AG20443 (cell line): ENCODE measurements at regions not wholly inside any gene's neighbourhood (a gene's known extent, or its start where the extent isn't known, plus 50 kb on each side); places are given as distances from the start of the nearest gene placed in this dataset.
A peak's percentile ranks its signal among the peaks of the same experiment; 100 is the strongest.

Experiments used
- DNase-seq: peaks from one replicate; pipeline ENCODE4 v3.0.0; 2012; ENCODE audit warnings: low spot score, mixed read lengths

- no peak for DNase-seq
Observed at GRCh38 chr3:34011171-34012101, 213.0 kb downstream of the PDCD6IP start.

- peak; percentile 91 for DNase-seq
Observed at GRCh38 chr3:34012102-34012461, 213.7 kb downstream of the PDCD6IP start.

DNA sequence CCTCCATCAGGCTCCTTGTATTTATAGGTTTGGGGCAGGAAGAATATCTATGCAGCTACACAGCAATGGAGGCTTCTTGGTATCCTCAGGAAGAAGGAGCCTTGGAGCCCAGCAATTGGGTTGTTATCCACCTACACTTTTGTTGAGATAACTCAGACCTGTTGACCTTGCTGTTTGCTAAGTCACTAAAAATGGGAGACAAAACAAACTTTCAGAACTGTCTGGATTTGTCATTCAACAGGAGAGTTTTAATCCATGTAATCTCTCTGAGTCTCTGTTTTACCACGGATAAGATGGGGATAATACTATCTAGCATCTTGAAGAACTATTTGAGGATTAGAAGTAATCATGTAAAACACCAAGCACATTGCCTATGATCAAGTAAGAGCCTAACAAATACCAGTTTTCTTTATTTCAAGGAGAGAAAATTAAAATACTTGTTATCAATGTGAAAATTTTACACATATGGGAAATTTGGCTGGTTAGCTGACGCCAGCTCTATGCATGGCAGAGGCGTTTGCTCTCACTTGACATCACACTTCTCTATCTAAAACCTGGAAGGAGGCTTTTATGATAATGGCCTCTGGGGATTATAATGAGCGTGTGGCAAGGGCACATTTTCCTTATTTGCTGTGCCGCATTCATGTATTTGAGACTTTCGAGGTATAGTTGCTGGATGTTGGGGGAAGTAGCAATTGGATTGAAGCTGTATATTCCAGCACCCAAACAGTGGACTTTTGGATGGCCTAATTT is 215.6 kb downstream of the PDCD6IP start:
- DNase-seq, result no peak

GRCh38 chr3:34015204-34016142 is 217.0 kb downstream of the PDCD6IP start:
- DNase-seq, result no peak

DNA sequence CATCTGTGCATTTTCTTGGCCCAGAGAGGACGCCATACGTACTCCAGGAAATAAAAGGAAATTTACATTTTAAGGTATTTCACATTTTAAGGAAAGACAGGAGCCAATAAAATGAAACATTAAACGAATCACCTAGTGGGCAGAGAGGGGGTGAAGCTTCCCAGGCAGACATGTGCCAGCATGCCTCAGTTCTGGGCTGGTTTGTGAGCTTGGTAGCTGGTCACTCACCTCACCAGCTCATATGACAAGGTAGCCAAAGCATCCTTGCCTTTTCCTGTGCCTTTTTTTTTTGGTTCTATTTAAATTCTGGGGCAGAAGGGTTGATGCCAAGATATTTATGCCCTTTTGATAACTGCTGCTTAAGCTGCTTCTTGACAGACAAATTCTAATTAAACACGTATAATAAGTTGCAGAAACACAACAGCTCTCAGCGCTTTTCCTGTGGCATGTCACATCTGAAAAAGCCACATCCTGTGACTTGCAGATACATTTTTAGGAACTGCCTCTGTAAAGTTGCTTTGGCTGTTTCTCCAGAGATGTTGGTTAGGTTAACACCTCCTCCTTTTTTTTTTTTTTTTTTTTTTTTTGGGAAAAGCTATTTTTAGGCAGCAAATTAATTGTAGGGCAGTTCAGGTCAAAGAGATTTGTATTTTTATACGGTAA is 218.6 kb downstream of the PDCD6IP start:
- DNase-seq, result no peak

DNA sequence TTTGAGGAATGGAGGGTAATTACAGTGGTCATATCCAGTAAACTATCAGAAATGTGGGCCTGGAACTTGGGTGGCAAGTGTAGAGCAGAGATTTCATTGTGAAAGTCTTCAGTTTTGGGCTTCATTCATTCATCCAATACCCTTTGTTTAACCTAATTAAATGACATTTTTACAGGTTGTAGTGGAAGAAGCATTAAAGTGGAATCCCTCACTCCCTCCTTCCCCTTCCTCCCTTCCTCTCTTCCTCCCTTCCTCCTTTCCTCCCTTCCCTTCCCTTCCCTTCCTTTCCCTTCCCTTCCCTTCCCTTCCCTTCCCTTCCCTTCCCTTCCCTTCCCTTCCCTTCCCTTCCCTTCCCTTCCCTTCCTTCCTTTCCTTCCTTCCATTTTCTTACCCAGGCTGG is 219.3 kb downstream of the PDCD6IP start:
- no peak for DNase-seq

DNA sequence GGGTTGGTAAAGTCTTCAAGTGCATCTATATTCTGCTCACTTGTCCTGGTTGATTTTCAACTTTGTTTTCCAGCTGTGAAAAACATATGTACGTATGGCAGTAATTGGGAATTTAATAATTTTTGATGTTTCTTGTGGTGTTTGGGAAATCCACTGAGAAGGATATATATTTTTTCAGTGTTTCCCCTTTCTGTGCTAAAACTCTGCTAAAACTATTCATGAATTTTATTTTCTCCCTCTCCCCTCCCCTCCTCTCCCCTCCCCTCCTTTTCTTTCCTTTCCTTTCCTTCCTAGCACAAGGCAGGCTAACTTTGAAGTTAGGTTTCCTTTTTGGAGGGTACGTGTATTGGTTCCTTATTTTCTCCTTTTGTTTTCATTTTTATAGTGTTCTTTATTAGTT is 220.7 kb downstream of the PDCD6IP start:
- DNase-seq, result no peak

- no peak for DNase-seq
Observed at GRCh38 chr3:34020170-34020569, 221.7 kb downstream of the PDCD6IP start.

DNA sequence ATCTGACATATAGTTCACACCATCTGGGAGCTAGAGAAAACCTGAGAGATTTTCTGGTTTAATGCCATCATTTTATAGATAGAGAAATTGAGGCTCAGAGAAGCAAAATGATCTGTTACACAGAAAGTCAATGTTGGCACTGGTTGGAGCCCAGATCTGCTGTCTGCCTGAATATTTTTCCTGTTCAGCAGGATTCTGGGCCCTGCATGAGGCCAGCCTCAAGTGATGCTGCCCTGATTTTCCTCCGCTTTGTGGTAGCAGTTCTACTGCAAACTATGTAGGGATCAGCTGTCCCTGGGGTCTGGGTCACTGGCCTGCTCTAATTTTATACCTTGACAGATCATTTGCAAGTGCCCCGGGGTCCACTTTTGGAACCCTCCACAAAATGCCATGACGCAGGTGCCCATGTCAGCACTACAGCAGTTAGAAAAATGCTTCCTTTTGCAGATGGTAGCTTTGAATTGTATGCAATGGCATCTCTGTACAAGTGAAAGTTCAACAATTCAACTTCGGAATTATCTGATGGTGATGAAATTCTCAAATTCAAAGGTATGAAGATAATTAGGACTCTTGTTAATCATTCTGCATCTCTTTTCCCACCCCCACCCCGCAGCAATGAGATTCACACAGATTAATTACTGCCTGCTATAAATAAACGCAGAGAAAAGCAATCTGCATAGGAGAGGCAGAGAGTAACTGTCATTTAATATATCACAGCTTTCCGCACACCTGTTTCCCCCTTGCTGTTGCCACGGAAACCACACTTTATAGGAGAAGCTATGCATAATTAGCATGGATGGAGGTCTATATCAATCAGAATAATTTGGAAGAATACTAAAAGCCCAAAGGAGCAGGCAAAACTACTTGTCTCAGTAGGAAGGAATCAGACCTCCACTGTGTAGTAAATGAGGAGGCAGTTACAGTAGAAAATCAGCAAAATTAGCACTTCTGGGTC is 222.6 kb downstream of the PDCD6IP start:
- no peak for DNase-seq

DNA sequence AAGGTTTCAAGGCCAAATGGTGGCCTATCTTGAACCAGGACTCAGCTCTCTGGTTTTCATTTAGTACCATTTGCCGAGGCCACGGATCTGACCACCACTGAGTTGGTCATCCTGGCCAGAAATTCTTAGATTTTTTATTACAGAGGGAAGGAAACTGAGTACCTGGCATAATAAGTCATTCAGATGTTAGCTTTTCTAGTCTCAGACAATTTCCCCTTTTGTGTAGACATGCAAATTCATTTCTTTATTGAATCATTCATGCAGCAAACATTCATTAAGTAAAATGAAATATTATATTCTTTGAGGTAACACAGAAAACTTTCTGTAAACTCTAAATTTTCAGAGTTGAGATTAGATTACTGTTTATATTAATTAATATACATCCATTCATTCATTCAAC is 223.7 kb downstream of the PDCD6IP start:
- no peak for DNase-seq

GRCh38 chr3:34024447-34025240 is 226.2 kb downstream of the PDCD6IP start:
- DNase-seq, result no peak

DNA sequence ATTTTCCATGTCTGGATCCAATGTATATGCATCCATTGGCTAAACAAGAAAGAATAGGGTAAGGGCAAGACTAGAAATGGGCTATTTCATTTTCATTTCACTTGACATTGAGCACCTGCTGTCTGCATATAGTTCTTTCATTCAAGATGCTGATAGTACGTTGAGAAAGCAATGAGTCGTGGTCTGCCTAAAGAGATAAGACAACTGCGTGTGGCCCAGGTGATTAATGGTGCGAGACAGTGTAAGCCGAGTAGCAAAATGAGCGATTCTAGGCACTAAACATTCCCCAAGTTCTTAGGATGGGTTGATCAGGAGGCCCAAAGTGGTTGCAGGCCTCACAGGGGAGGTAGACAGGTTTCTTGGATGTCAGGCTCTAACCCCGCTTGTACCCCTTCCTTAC is 235.4 kb downstream of the PDCD6IP start:
- no peak for DNase-seq

- no peak for DNase-seq
Observed at GRCh38 chr3:34034840-34035239, 236.4 kb downstream of the PDCD6IP start.

- no peak for DNase-seq
Observed at GRCh38 chr3:34035775-34036174, 237.3 kb downstream of the PDCD6IP start.

DNA sequence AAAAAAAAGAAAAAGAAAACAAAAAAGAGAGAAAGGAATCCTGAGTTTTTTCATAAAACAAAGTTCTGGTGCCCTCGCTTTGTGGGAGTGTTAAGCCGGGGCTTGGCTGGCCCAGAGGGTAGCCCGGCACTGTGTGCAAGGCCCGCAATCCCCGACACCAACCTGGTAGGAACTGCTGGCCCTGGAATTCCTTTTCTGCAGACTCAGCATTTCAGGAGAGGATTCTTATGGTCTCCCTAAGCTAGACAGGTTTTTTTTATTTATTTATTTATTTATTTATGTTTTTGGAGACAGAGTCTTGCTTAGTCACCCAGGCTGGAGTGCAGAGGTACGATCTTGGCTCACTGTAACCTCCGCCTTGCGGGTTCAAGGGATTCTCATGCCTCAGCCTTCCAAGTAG is 238.8 kb downstream of the PDCD6IP start:
- no peak for DNase-seq

DNA sequence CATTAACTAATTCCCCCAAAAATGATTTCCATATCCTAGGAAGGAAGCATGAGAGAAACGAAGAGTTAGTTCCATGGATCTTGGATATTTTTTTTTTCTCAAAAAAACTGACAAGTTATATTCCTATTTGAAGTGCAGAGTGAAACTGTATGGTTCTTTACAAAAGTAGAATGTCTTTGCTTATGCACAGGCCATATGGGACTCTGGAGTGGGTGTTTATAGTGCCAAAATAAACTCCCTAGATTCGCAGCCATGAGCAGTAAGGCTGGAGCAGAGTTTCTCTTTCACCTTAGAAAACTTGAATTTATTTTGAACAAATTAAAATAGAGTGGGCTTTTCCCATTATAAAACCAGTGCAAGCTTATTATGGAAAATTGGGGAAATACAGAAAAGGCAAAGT is 239.7 kb downstream of the PDCD6IP start:
- DNase-seq, result no peak

DNA sequence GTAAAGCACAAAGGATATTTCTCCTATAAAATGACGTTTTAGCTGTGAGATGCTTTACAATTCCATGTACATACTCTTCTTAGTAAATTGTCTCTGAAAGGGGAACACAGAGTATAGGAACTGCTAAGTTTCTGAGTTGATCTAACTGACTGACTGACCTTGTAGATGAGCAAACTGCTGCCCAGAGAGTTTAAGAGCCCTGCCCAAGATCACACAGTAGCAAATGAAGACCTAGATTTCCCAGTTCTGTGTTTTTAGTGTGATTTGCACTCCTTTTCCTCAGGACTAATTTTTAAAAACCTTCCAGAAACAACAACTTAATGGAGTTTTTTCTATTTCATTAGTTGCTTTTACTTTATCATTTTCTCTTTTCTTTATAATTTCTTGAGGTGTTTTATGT is 247.7 kb downstream of the PDCD6IP start:
- no peak for DNase-seq

DNA sequence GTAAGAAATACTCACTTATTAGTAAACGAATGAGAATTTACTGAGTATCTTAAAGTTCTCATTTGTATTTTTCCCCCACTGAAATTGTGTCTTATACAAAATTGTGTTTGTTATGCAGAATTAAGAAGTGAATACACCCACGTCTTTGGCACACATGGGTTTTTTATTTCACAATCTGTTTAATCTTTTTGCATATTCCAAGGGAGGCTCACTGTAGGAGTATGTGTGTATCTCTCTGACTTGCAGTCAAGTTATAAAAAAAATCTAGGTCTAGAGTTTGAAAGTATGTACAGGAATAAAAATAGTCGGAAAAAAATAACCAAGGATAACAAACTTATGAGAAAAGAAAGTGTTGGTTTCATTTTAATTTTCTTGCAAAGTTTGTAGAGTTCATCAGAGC is 255.2 kb downstream of the PDCD6IP start:
- DNase-seq, result no peak

DNA sequence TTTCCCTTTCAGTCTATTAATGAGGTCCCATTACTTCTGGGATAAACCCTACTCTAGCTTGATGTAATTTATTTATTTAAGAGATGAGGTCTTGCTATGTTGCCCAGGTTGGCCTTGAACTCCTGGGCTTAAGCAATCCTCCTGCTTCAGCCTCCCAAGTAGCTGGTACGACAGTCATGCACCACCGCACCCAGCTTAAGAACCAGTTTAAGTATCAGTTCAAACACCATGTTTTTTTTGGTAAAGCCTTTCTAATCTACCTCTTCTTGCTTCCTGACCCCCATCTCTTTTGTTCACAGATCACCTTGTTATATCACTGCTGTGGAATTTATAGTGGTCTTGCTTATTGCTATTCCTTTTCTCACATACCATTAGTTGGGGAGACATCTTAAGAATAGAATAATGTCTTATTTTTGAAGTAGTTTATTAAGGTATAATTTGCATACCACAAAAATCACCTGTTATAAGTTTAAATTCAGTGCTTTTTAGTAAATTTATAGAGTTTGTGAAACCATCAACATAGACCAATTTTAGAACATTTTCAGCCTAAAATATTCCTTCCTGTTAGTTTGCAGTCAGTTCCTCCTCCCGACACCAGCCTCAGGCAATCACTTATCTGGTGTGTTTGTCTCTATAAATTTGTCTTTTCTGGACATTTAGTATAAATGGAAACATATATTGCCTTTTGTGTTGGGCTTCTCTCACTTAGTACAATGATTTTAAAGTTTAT is 257.9 kb downstream of the PDCD6IP start:
- DNase-seq, result no peak
